ENCODE measurements at regions not wholly inside any gene's neighbourhood (a gene's known extent, or its start where the extent isn't known, plus 50 kb on each side); places are given as distances from the start of the nearest gene placed in this dataset.

- H4K20me1 ChIP-seq (ENCODE audit: insufficient read depth, low read length): no peaks in the 10 kb centered on the region
- no peak overlapping the region for H3K4ac ChIP-seq (ENCODE audit: low read depth, low read length)
- H2BK120ac ChIP-seq (ENCODE audit: low read depth, low read length): no peak overlapping the region
- ChIA-PET POLR2A (ENCODE audit: unreplicated experiment) (no interaction called here), CTCF (no interaction called here)
- no peak overlapping the region for H2BK15ac ChIP-seq (ENCODE audit: low read depth, low read length)
- no peak overlapping the region for H2AK9ac ChIP-seq (replicated peaks; ENCODE audit: low read depth, low read length, poor library complexity)
- no TSS peak for BruUV-seq (replicated peaks)
- no peak overlapping the region for H3K23ac ChIP-seq (ENCODE audit: low read depth, low read length)
- intact Hi-C loops (cut with micrococcal nuclease): no loop called here
- H3K9me1 ChIP-seq (ENCODE audit: insufficient read depth, low read length): no peaks in the 10 kb centered on the region; the same call in 1 of the 2 replicates
- H2AFZ ChIP-seq (replicated peaks; ENCODE audit: low read length, poor library complexity): no peak overlapping the region
- H3K9ac ChIP-seq (ENCODE audit: low read depth, low read length): no peak overlapping the region
- ATAC-seq (ENCODE audit: low read depth): no peak
- H3K18ac ChIP-seq (ENCODE audit: low read depth, low read length): no peak overlapping the region
- H3K56ac ChIP-seq (ENCODE audit: extremely low read depth, insufficient read depth, low read length): no peak overlapping the region
- no peaks in the 10 kb centered on the region for H3K79me1 ChIP-seq (ENCODE audit: low read depth in 1 of 2, low read length in 2 of 2)
- no peak overlapping the region for H3K4me2 ChIP-seq (ENCODE audit: low read depth, low read length)
- no peaks in the 10 kb centered on the region for H3K4me1 ChIP-seq (ENCODE audit: control insufficient read depth, insufficient read depth, low read length)
- no peak for DNase-seq
- no peak overlapping the region for H4K8ac ChIP-seq (ENCODE audit: low read depth in 2 of 2, low read length in 2 of 2)
- no peak overlapping the region for H2BK20ac ChIP-seq (ENCODE audit: low read depth, low read length)
- TF ChIP-seq SMC3 (IDR thresholded peaks at IDR 0.05; ENCODE audit: low read depth, low read length): no peak
- in situ Hi-C loops (cut with MboI; ENCODE audit: low sequenced_read_pairs): no loop called here
- no peaks in the 10 kb centered on the region for H3K36me3 ChIP-seq (ENCODE audit: control insufficient read depth, insufficient read depth, low read length)
- H3K9me3 ChIP-seq (ENCODE audit: control insufficient read depth, insufficient read depth, low read length): no peaks in the 10 kb centered on the region
- H4K91ac ChIP-seq (ENCODE audit: insufficient read depth, low read depth, low read length): no peak overlapping the region
- no peak overlapping the region for H2AK5ac ChIP-seq (ENCODE audit: low read depth, low read length)
- H3K27me3 ChIP-seq (ENCODE audit: control insufficient read depth, insufficient read depth, low read length): peaks cover 7% of the 10 kb centered on the region
- H4K5ac ChIP-seq (ENCODE audit: low read depth, low read length): no peak overlapping the region
- no peak overlapping the region for H3K14ac ChIP-seq (replicated peaks; ENCODE audit: low read depth, low read length)
- H3K27ac ChIP-seq (ENCODE audit: insufficient read depth, low read length): no peak overlapping the region
- dilution Hi-C loops (cut with HindIII; ENCODE audit: low sequenced_read_pairs, unreplicated experiment): no loop called here
- H3K4me3 ChIP-seq (ENCODE audit: insufficient read depth, low read depth, low read length): no peak overlapping the region
- no peak overlapping the region for H2BK5ac ChIP-seq (ENCODE audit: low read depth, low read length, poor library complexity, severe bottlenecking)
- no CpG with 5 or more reads among the region's 3 CpGs for WGBS, 2 experiments (ENCODE audit: extremely low coverage in 2 of 2, insufficient read length in 1 of 2)
Measured at GRCh38 chr12:96099421-96099820, 64.0 kb upstream of the LTA4H start.

All from IMR-90 (cell line).